ENCODE measurements at regions not wholly inside any gene's neighbourhood (a gene's known extent, or its start where the extent isn't known, plus 50 kb on each side); places are given as distances from the start of the nearest gene placed in this dataset.
"Not testable (repeated sequence)": the region's sequence is repeated elsewhere in the genome, so short reads cannot be mapped to it uniquely, and the experiment has no call there.

DNA sequence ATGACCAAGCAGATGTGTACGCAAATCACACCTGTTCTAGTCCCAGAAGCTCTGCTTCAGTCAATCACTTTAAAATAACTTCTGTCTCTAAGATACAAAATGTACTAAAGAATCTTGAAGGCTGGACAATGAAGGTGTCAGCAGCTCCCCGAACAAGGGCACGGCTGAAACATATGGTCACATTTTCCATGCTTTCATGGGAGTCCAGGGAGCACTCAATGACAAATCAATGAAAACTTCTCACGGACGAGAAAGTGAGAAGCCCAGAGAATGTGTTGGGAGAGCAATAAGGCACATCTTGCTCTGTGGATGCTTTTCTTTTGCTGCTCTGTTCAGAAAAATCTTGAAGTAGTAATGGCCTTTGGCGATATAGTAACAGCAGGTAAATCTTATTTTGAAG, 1548.7 kb downstream of the KHDRBS2 start:
- not testable (repeated sequence) for TF ChIP-seq ZNF8, SNAI2 (CRISPR knock-in tag; IDR thresholded peaks at IDR 0.05)
